ENCODE measurements at regions not wholly inside any gene's neighbourhood (a gene's known extent, or its start where the extent isn't known, plus 50 kb on each side); places are given as distances from the start of the nearest gene placed in this dataset.

- DNase-seq (ENCODE audit: low read depth in 1 of 2, low spot score in 1 of 2): no peak
- Histone ChIP-seq H3K27me3 (ENCODE audit: insufficient read depth, poor library complexity, severe bottlenecking) (peaks cover 3% of the 10 kb centered on the region), H3K4me3 (replicated peaks; ENCODE audit: insufficient read depth, low read length) (no peak overlapping the region), H3K27ac (replicated peaks) (no peak overlapping the region)
- TF ChIP-seq GABPA (IDR thresholded peaks at IDR 0.05; ENCODE audit: low read depth) (no peak), POLR2AphosphoS5 (IDR thresholded peaks at IDR 0.05; ENCODE audit: low read depth) (no peak), REST (IDR thresholded peaks at IDR 0.05; ENCODE audit: insufficient replicate concordance, low read depth) (no peak), CTCF (IDR thresholded peaks at IDR 0.05; ENCODE audit: insufficient read depth, low read length) (no peak), SPI1 (IDR thresholded peaks at IDR 0.05; ENCODE audit: borderline replicate concordance, low read depth) (no peak)
These were observed 1944.9 kb downstream of the TP53TG3F start for GRCh38 chr16:35404273-35404672.

- DNase-seq (ENCODE audit: low read depth in 1 of 2, low spot score in 1 of 2): no peak
- Histone ChIP-seq H3K27me3 (ENCODE audit: insufficient read depth, poor library complexity, severe bottlenecking) (peaks cover 3% of the 10 kb centered on the region), H3K27ac (replicated peaks) (no peak overlapping the region), H3K4me3 (replicated peaks; ENCODE audit: insufficient read depth, low read length) (no peak overlapping the region)
- no peak for TF ChIP-seq GABPA (IDR thresholded peaks at IDR 0.05; ENCODE audit: low read depth)
- no peak for TF ChIP-seq REST (IDR thresholded peaks at IDR 0.05; ENCODE audit: insufficient replicate concordance, low read depth)
- no peak for TF ChIP-seq POLR2AphosphoS5 (IDR thresholded peaks at IDR 0.05; ENCODE audit: low read depth)
- no peak for TF ChIP-seq CTCF (IDR thresholded peaks at IDR 0.05; ENCODE audit: insufficient read depth, low read length)
- TF ChIP-seq SPI1 (IDR thresholded peaks at IDR 0.05; ENCODE audit: borderline replicate concordance, low read depth): no peak
These were observed 1946.1 kb downstream of the TP53TG3F start for GRCh38 chr16:35405526-35405925.

- DNase-seq (ENCODE audit: low read depth in 1 of 2, low spot score in 1 of 2): no peak
- no peak overlapping the region for H3K4me3 ChIP-seq (replicated peaks; ENCODE audit: insufficient read depth, low read length)
- H3K27ac ChIP-seq (replicated peaks): no peak overlapping the region
- H3K27me3 ChIP-seq (ENCODE audit: insufficient read depth, poor library complexity, severe bottlenecking): peaks cover under 1% of the 10 kb centered on the region
- TF ChIP-seq GABPA (IDR thresholded peaks at IDR 0.05; ENCODE audit: low read depth) (no peak), CTCF (IDR thresholded peaks at IDR 0.05; ENCODE audit: insufficient read depth, low read length) (no peak), SPI1 (IDR thresholded peaks at IDR 0.05; ENCODE audit: borderline replicate concordance, low read depth) (no peak), REST (IDR thresholded peaks at IDR 0.05; ENCODE audit: insufficient replicate concordance, low read depth) (no peak), POLR2AphosphoS5 (IDR thresholded peaks at IDR 0.05; ENCODE audit: low read depth) (no peak)
These were observed 1950.1 kb downstream of the TP53TG3F start for GRCh38 chr16:35409503-35409902.
